ENCODE measurements at regions not wholly inside any gene's neighbourhood (a gene's known extent, or its start where the extent isn't known, plus 50 kb on each side); places are given as distances from the start of the nearest gene placed in this dataset.

- Histone ChIP-seq H3F3A (ENCODE audit: insufficient read depth, low read length, poor library complexity, severe bottlenecking) (no peaks in the 10 kb centered on the region), H3K4me3 (ENCODE audit: low read length) (no peak overlapping the region), H3K9me3 (ENCODE audit: low read length) (no peaks in the 10 kb centered on the region), H3K9ac (ENCODE audit: low read length) (no peak overlapping the region), H3K4me2 (ENCODE audit: low read length) (no peak overlapping the region), H3K79me2 (replicated peaks; ENCODE audit: insufficient read depth, low read length) (no peaks in the 10 kb centered on the region), H3K36me3 (ENCODE audit: insufficient read depth, low read length) (no peaks in the 10 kb centered on the region), H3K27me3 (ENCODE audit: insufficient read depth, low read depth, low read length) (no peaks in the 10 kb centered on the region), H3K27ac (ENCODE audit: low read length) (no peak overlapping the region), H2AFZ (ENCODE audit: low read depth, low read length) (no peak overlapping the region), H4K20me1 (ENCODE audit: insufficient read depth) (no peaks in the 10 kb centered on the region), H3K9me2 (ENCODE audit: insufficient read depth, low read length) (no peaks in the 10 kb centered on the region)
- peak; percentile 51 for TF ChIP-seq CTCF (IDR thresholded peaks at IDR 0.05; ENCODE audit: poor library complexity, severe bottlenecking)
- TF ChIP-seq POLR2AphosphoS5 (IDR thresholded peaks at IDR 0.05): no peak
- TF ChIP-seq MXI1 (conservative IDR thresholded peaks at IDR 0.05; ENCODE audit: poor library complexity, severe bottlenecking): no peak
- no peak for TF ChIP-seq REST (IDR thresholded peaks at IDR 0.05; ENCODE audit: borderline replicate concordance)
Observed at GRCh38 chr7:38070718-38071117, 107.3 kb upstream of the STARD3NL start.

GRCh38 chr7:38086857-38087256, 91.2 kb upstream of the STARD3NL start:
- TF ChIP-seq SMC3 (conservative IDR thresholded peaks at IDR 0.05; ENCODE audit: poor library complexity) (no peak), TAF1 (IDR thresholded peaks at IDR 0.05; ENCODE audit: low read depth) (no peak), CTCF (IDR thresholded peaks at IDR 0.05; ENCODE audit: poor library complexity, severe bottlenecking) (no peak), EP300 (conservative IDR thresholded peaks at IDR 0.05; ENCODE audit: poor library complexity, severe bottlenecking) (no peak), MXI1 (conservative IDR thresholded peaks at IDR 0.05; ENCODE audit: poor library complexity, severe bottlenecking) (no peak), POLR2AphosphoS5 (IDR thresholded peaks at IDR 0.05) (no peak), RAD21 (conservative IDR thresholded peaks at IDR 0.05) (no peak), EZH2 (IDR thresholded peaks at IDR 0.05; ENCODE audit: borderline replicate concordance, insufficient read depth, low read length, poor library complexity, severe bottlenecking) (no peak), REST (IDR thresholded peaks at IDR 0.05; ENCODE audit: borderline replicate concordance) (no peak)
- no peaks in the 10 kb centered on the region for H3F3A ChIP-seq (ENCODE audit: insufficient read depth, low read length, poor library complexity, severe bottlenecking)
- H3K79me2 ChIP-seq (replicated peaks; ENCODE audit: insufficient read depth, low read length): no peaks in the 10 kb centered on the region
- no peak overlapping the region for H2AFZ ChIP-seq (ENCODE audit: low read depth, low read length)
- no peaks in the 10 kb centered on the region for H3K9me3 ChIP-seq (ENCODE audit: low read length)
- H3K27me3 ChIP-seq (ENCODE audit: insufficient read depth, low read depth, low read length): no peaks in the 10 kb centered on the region
- no peak overlapping the region for H3K9ac ChIP-seq (ENCODE audit: low read length)
- no peaks in the 10 kb centered on the region for H4K20me1 ChIP-seq (ENCODE audit: insufficient read depth)
- no peak overlapping the region for H3K4me2 ChIP-seq (ENCODE audit: low read length)
- H3K27ac ChIP-seq (ENCODE audit: low read length): no peak overlapping the region
- no peaks in the 10 kb centered on the region for H3K36me3 ChIP-seq (ENCODE audit: insufficient read depth, low read length)
- H3K4me3 ChIP-seq (ENCODE audit: low read length): no peak overlapping the region
- no peaks in the 10 kb centered on the region for H3K9me2 ChIP-seq (ENCODE audit: insufficient read depth, low read length)

Data from neural cell (in vitro differentiated cells).